SK-N-SH (cell line): ENCODE measurements at regions not wholly inside any gene's neighbourhood (a gene's known extent, or its start where the extent isn't known, plus 50 kb on each side); places are given as distances from the start of the nearest gene placed in this dataset.

Experiments
- CTCF ChIA-PET: fragments of 300-600, 350-600 bp; formaldehyde crosslinking; extraction: SDS; loops from one replicate; lab custom pipeline; 2021; lab: Yijun Ruan, JAX
- POLR2A ChIA-PET: fragments of 350-600 bp; sonication (Branson Sonifier 250); formaldehyde crosslinking; extraction: SDS; loops from one replicate; lab custom pipeline; 2020; ENCODE audit warnings: antibody characterized with exemption, inconsistent platforms; lab: Yijun Ruan, JAX
- DNase-seq: peaks from one replicate; pipeline ENCODE4 v3.0.0; 2012
- H2AFZ ChIP-seq: fragments of 200-600 bp; sonication (generic); 2 replicates; pipeline ENCODE4 v1.8.1; 2016; ENCODE audit warnings: antibody characterized with exemption, mild to moderate bottlenecking, low read depth
- H3F3A ChIP-seq: fragments of 200-600 bp; sonication (generic); replicated peaks from 2 replicates; pipeline ENCODE3; 2016; ENCODE audit warnings: antibody characterized with exemption, mild to moderate bottlenecking; ENCODE audit not compliant: insufficient read depth
- H3K27ac ChIP-seq, 2 experiments: fragments of 200-500 bp in 1 of 2; fragments of 200-600 bp in 1 of 2; sonication (Bioruptor generic) in 1 of 2; sonication (generic), shearing (Covaris generic) in 1 of 2; 2 replicates each; pipeline versions ENCODE4 v1.5.1 to v1.6.1; 2014 to 2016; ENCODE audit warnings: low read depth in 2 of 2, inconsistent platforms in 1 of 2, low read length in 1 of 2, mild to moderate bottlenecking in 1 of 2, mixed read lengths in 1 of 2
- H3K27me3 ChIP-seq: fragments of 200-600 bp; sonication (generic), shearing (Covaris generic); 2 replicates; pipeline ENCODE4 v1.6.1; 2016; ENCODE audit warnings: mixed run types; ENCODE audit not compliant: insufficient read depth
- H3K36me3 ChIP-seq, 2 experiments: fragments of 200-500 bp in 1 of 2; fragments of 200-600 bp in 1 of 2; sonication (Bioruptor generic) in 1 of 2; sonication (generic) in 1 of 2; replicated peaks in 1 of 2; 2 replicates each; pipeline versions ENCODE3 to v1.5.1; 2014 to 2016; ENCODE audit warnings: low read length in 1 of 2, mild to moderate bottlenecking in 1 of 2; ENCODE audit not compliant: insufficient read depth in 2 of 2, control insufficient read depth in 1 of 2
- H3K4me1 ChIP-seq, 2 experiments: fragments of 200-500 bp in 1 of 2; fragments of 200-600 bp in 1 of 2; sonication (Bioruptor generic) in 1 of 2; sonication (generic), shearing (Covaris generic) in 1 of 2; 2 replicates each; pipeline versions ENCODE4 v1.5.1 to v1.6.1; 2014 to 2016; ENCODE audit warnings: low read depth in 1 of 2, low read length in 1 of 2, mixed run types in 1 of 2; ENCODE audit not compliant: insufficient read depth in 2 of 2, control insufficient read depth in 1 of 2
- H3K4me2 ChIP-seq: fragments of 200-600 bp; sonication (generic), shearing (Covaris generic); 2 replicates; pipeline ENCODE4 v1.6.1; 2017; ENCODE audit warnings: mixed run types
- H3K4me3 ChIP-seq, 2 experiments: fragments of 200-500 bp in 1 of 2; fragments of 200-600 bp in 1 of 2; sonication (Bioruptor generic) in 1 of 2; sonication (generic), shearing (Covaris generic) in 1 of 2; 2 replicates each; pipeline versions ENCODE4 v1.5.1 to v1.8.1; 2014 to 2016; ENCODE audit warnings: low read depth in 2 of 2, inconsistent platforms in 1 of 2, low read length in 1 of 2, mild to moderate bottlenecking in 1 of 2, mixed read lengths in 1 of 2, moderate library complexity in 1 of 2
- H3K79me2 ChIP-seq: fragments of 200-600 bp; sonication (generic); 2 replicates; pipeline ENCODE4 v1.8.1; 2017; ENCODE audit warnings: mild to moderate bottlenecking; ENCODE audit not compliant: insufficient read depth
- H3K9ac ChIP-seq: fragments of 200-600 bp; sonication (generic); 2 replicates; pipeline ENCODE4 v1.6.1; 2017; ENCODE audit warnings: mixed run types
- H3K9me2 ChIP-seq: fragments of 200-600 bp; sonication (generic); 2 replicates; pipeline ENCODE4 v1.6.1; 2017; ENCODE audit warnings: mixed run types
- H3K9me3 ChIP-seq: fragments of 200-600 bp; sonication (generic); 2 replicates; pipeline ENCODE4 v1.6.1; 2017; ENCODE audit warnings: mixed run types, mild to moderate bottlenecking, moderate library complexity
- H4K20me1 ChIP-seq: fragments of 200-600 bp; sonication (generic); 2 replicates; pipeline ENCODE4 v1.6.1; 2017; ENCODE audit warnings: mild to moderate bottlenecking, mixed run types; ENCODE audit not compliant: insufficient read depth
- CHD2 ChIP-seq: fragments of 150-350 bp; IDR thresholded peaks from 2 replicates; pipeline ENCODE4 v1.6.1; 2018; ENCODE audit warnings: low read length; ENCODE audit not compliant: partially characterized antibody
- EZH2phosphoT487 ChIP-seq: fragments of 200-600 bp; sonication (generic); IDR thresholded peaks from 2 replicates; pipeline ENCODE4 v1.6.1; 2017; ENCODE audit warnings: low read depth, mixed run types, mild to moderate bottlenecking, antibody characterized with exemption, moderate library complexity, borderline replicate concordance
- GABPA ChIP-seq: IDR thresholded peaks from 2 replicates; pipeline ENCODE4 v1.4.0; 2012; ENCODE audit warnings: low read depth, mild to moderate bottlenecking
- JUND ChIP-seq: IDR thresholded peaks from 2 replicates; pipeline ENCODE4 v1.4.0; 2012
- POLR2AphosphoS5 ChIP-seq: IDR thresholded peaks from 2 replicates; pipeline ENCODE4 v1.6.1; 2012; ENCODE audit warnings: low read depth, low read length
- SIN3A ChIP-seq: IDR thresholded peaks from 2 replicates; pipeline ENCODE4 v1.6.1; 2012; ENCODE audit warnings: low read depth, mild to moderate bottlenecking, low read length, moderate library complexity, borderline replicate concordance
- TAF1 ChIP-seq: IDR thresholded peaks from 2 replicates; pipeline ENCODE4 v1.6.1; 2012; ENCODE audit warnings: low read depth, mild to moderate bottlenecking, low read length, moderate library complexity, borderline replicate concordance
- TEAD4 ChIP-seq: IDR thresholded peaks from 2 replicates; pipeline ENCODE4 v1.4.0; 2012; ENCODE audit warnings: mild to moderate bottlenecking, borderline replicate concordance; ENCODE audit not compliant: insufficient read depth
- USF2 ChIP-seq: fragments of 150-350 bp; IDR thresholded peaks from 2 replicates; pipeline ENCODE4 v1.6.1; 2017; ENCODE audit warnings: antibody characterized with exemption, low read length, low read depth, borderline replicate concordance
- WGBS: methylation state at CpG from one replicate; pipeline ENCODE4 v1.1.6; 2017; ENCODE audit warnings: low lambda C conversion rate; 5-methylcytosine and 5-hydroxymethylcytosine counted together
- TF ChIP-seq, protein P1 (sequence below): IDR thresholded peaks from 2 replicates; pipeline ENCODE4 v1.4.0; 2012; ENCODE audit warnings: low read depth, borderline replicate concordance

DNA sequence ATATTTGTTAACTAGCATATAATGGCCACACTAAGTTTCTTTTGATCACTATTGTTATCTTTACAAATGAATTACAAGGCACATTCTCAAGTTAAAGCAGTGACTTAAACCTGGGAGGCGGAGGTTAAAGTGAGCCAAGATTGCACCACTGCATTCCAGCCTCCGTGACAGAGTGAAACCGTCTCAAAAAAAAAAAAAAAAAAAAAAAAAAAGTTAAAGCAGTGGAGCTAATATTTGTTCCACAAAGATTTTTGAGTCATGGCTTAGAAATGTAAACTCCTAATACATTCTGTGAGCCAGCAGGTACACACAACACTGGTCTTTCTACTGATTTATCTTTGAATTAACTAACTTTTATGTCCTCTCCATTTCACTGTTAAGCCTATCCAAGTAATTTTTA is 221.7 kb upstream of the HTR1E start:
- Histone ChIP-seq H3K4me1 (no peaks in the 10 kb centered on the region), H3K9me2 (no peaks in the 10 kb centered on the region), H3K4me2 (no peak overlapping the region), H3F3A (no peaks in the 10 kb centered on the region), H2AFZ (no peak overlapping the region), H3K9ac (no peak overlapping the region), H3K79me2 (no peaks in the 10 kb centered on the region), H3K4me3 (no peak overlapping the region), H4K20me1 (no peaks in the 10 kb centered on the region), H3K9me3 (no peaks in the 10 kb centered on the region), H3K27ac (no peak overlapping the region), H3K27me3 (no peaks in the 10 kb centered on the region), H3K36me3 (no peaks in the 10 kb centered on the region)
- no peak for DNase-seq
- POLR2A ChIA-PET: no interaction called here
- 20% methylated on average over 3 of the region's 3 CpGs for WGBS
- TF ChIP-seq EZH2phosphoT487: no peak
- TF ChIP-seq CHD2: no peak
- no peak for TF ChIP-seq USF2
- TF ChIP-seq TAF1: no peak
- TF ChIP-seq, protein P1, sequence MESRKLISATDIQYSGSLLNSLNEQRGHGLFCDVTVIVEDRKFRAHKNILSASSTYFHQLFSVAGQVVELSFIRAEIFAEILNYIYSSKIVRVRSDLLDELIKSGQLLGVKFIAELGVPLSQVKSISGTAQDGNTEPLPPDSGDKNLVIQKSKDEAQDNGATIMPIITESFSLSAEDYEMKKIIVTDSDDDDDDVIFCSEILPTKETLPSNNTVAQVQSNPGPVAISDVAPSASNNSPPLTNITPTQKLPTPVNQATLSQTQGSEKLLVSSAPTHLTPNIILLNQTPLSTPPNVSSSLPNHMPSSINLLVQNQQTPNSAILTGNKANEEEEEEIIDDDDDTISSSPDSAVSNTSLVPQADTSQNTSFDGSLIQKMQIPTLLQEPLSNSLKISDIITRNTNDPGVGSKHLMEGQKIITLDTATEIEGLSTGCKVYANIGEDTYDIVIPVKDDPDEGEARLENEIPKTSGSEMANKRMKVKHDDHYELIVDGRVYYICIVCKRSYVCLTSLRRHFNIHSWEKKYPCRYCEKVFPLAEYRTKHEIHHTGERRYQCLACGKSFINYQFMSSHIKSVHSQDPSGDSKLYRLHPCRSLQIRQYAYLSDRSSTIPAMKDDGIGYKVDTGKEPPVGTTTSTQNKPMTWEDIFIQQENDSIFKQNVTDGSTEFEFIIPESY: no peak
- no peak for TF ChIP-seq GABPA
- no peak for TF ChIP-seq TEAD4
- TF ChIP-seq POLR2AphosphoS5: no peak
- CTCF ChIA-PET: no interaction called here

- Histone ChIP-seq H3K9ac (no peak overlapping the region), H2AFZ (no peak overlapping the region), H3K79me2 (no peaks in the 10 kb centered on the region), H4K20me1 (no peaks in the 10 kb centered on the region), H3K4me2 (no peak overlapping the region), H3K9me2 (no peaks in the 10 kb centered on the region), H3F3A (no peaks in the 10 kb centered on the region), H3K36me3 (no peaks in the 10 kb centered on the region), H3K27ac (no peak overlapping the region), H3K4me1 (no peaks in the 10 kb centered on the region), H3K27me3 (no peaks in the 10 kb centered on the region), H3K4me3 (no peak overlapping the region), H3K9me3 (no peaks in the 10 kb centered on the region)
- ChIA-PET CTCF (no interaction called here), POLR2A (no interaction called here)
- no peak for DNase-seq
- 4% methylated on average over 2 of the region's 2 CpGs for whole genome bisulfite sequencing
- no peak for TF ChIP-seq JUND
- no peak for TF ChIP-seq SIN3A
These were observed 225.3 kb upstream of the HTR1E start for GRCh38 chr6:86712039-86712438.
